ENCODE measurements at regions not wholly inside any gene's neighbourhood (a gene's known extent, or its start where the extent isn't known, plus 50 kb on each side); places are given as distances from the start of the nearest gene placed in this dataset.
A peak's percentile ranks its signal among the peaks of the same experiment; 100 is the strongest.

- Mint-ChIP-seq H3K27me3 (ENCODE audit: unreplicated experiment) (no peaks in the 10 kb centered on the region), H3K36me3 (ENCODE audit: insufficient read depth, unreplicated experiment) (no peaks in the 10 kb centered on the region), H3K27ac (ENCODE audit: unreplicated experiment) (no peak overlapping the region), H3K4me1 (ENCODE audit: low read depth, unreplicated experiment) (no peaks in the 10 kb centered on the region), H3K4me3 (ENCODE audit: low read depth, unreplicated experiment) (no peak overlapping the region), H3K9me3 (ENCODE audit: low read depth, unreplicated experiment) (no peaks in the 10 kb centered on the region)
- peak; percentile 17 for TF ChIP-seq CTCF (IDR thresholded peaks at IDR 0.05; ENCODE audit: unreplicated experiment)
- intact Hi-C loops (cut with micrococcal nuclease; ENCODE audit: unreplicated experiment), result loop anchor here (1.0 to 10.0 kb wide), 3 partner anchors 192 to 676 kb away; no protein-coding TSS in a partner anchor
- BruUV-seq (replicated peaks), result no TSS peak
- CTCF ChIA-PET, result interaction anchor here (2.5 kb wide), 1 partner anchor 495 kb away, joined by 8 read pairs; no protein-coding TSS in a partner anchor
- peak; percentile 46 for DNase-seq
Observed at GRCh38 chr12:104877103-104877705, 80.9 kb downstream of the SLC41A2 start.

- no peak overlapping the region for H3K27ac Mint-ChIP-seq (ENCODE audit: unreplicated experiment)
- CTCF ChIA-PET, result interaction anchor here (0.7 kb wide), 2 partner anchors 35 to 48 kb away, joined by 4 to 5 read pairs; no protein-coding TSS in a partner anchor
- H3K4me1 Mint-ChIP-seq (ENCODE audit: low read depth, unreplicated experiment), result no peaks in the 10 kb centered on the region
- no peaks in the 10 kb centered on the region for H3K27me3 Mint-ChIP-seq (ENCODE audit: unreplicated experiment)
- DNase-seq, result no peak
- intact Hi-C loops (cut with micrococcal nuclease; ENCODE audit: unreplicated experiment), result loop anchor here (10.0 kb wide), 1 partner anchor 189 kb away; no protein-coding TSS in a partner anchor
- no peaks in the 10 kb centered on the region for H3K9me3 Mint-ChIP-seq (ENCODE audit: low read depth, unreplicated experiment)
- BruUV-seq (replicated peaks), result no TSS peak
- no peaks in the 10 kb centered on the region for H3K36me3 Mint-ChIP-seq (ENCODE audit: insufficient read depth, unreplicated experiment)
- H3K4me3 Mint-ChIP-seq (ENCODE audit: low read depth, unreplicated experiment), result no peak overlapping the region
- no peak for TF ChIP-seq CTCF (IDR thresholded peaks at IDR 0.05; ENCODE audit: unreplicated experiment)
Observed at GRCh38 chr12:104873374-104873773, 84.7 kb downstream of the SLC41A2 start.

- TF ChIP-seq CTCF (IDR thresholded peaks at IDR 0.05; ENCODE audit: unreplicated experiment), result no peak
- no peaks in the 10 kb centered on the region for H3K4me1 Mint-ChIP-seq (ENCODE audit: low read depth, unreplicated experiment)
- CTCF ChIA-PET, result no interaction called here
- H3K9me3 Mint-ChIP-seq (ENCODE audit: low read depth, unreplicated experiment), result no peaks in the 10 kb centered on the region
- H3K27ac Mint-ChIP-seq (ENCODE audit: unreplicated experiment), result no peak overlapping the region
- BruUV-seq (replicated peaks), result no TSS peak
- H3K4me3 Mint-ChIP-seq (ENCODE audit: low read depth, unreplicated experiment), result no peak overlapping the region
- DNase-seq, result no peak
- H3K27me3 Mint-ChIP-seq (ENCODE audit: unreplicated experiment), result no peaks in the 10 kb centered on the region
- H3K36me3 Mint-ChIP-seq (ENCODE audit: insufficient read depth, unreplicated experiment), result no peaks in the 10 kb centered on the region
- intact Hi-C loops (cut with micrococcal nuclease; ENCODE audit: unreplicated experiment), result loop anchor here (10.0 kb wide), 1 partner anchor 186 kb away; no protein-coding TSS in a partner anchor
Observed at GRCh38 chr12:104870797-104871196, 87.3 kb downstream of the SLC41A2 start.

- no peak for TF ChIP-seq CTCF (IDR thresholded peaks at IDR 0.05; ENCODE audit: unreplicated experiment)
- no peaks in the 10 kb centered on the region for H3K27me3 Mint-ChIP-seq (ENCODE audit: unreplicated experiment)
- CTCF ChIA-PET, result interaction anchor here (0.7 kb wide), 1 partner anchor 134 kb away, joined by 4 read pairs; no protein-coding TSS in a partner anchor
- no peaks in the 10 kb centered on the region for H3K36me3 Mint-ChIP-seq (ENCODE audit: insufficient read depth, unreplicated experiment)
- no peaks in the 10 kb centered on the region for H3K9me3 Mint-ChIP-seq (ENCODE audit: low read depth, unreplicated experiment)
- DNase-seq, result no peak
- H3K4me1 Mint-ChIP-seq (ENCODE audit: low read depth, unreplicated experiment), result no peaks in the 10 kb centered on the region
- intact Hi-C loops (cut with micrococcal nuclease; ENCODE audit: unreplicated experiment), result no loop called here
- no peak overlapping the region for H3K4me3 Mint-ChIP-seq (ENCODE audit: low read depth, unreplicated experiment)
- no TSS peak for BruUV-seq (replicated peaks)
- no peak overlapping the region for H3K27ac Mint-ChIP-seq (ENCODE audit: unreplicated experiment)
Observed at GRCh38 chr12:104866291-104866690, 91.8 kb downstream of the SLC41A2 start.
